ENCODE measurements at regions not wholly inside any gene's neighbourhood (a gene's known extent, or its start where the extent isn't known, plus 50 kb on each side); places are given as distances from the start of the nearest gene placed in this dataset.

DNA sequence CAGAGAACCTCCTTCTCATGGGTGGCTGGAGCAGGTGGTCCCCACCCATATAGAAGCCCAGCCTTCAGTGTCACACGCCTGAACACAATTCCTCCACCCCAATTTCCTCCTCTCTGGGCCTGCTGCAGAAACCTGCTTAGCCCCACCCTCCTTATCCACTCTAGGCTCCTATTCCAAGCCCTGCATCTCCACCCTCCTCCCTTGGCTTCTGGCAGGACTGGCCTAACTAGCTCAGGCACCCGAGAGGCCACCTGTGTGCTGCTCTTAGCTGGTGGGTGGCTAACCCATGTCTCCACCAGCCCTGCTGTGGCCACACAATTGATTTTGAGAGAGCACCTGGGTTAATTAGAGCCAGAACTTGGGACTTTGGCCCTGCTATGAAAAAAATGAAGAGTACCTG is 77.3 kb upstream of the ATP10B start:
- TF ChIP-seq, protein P1, sequence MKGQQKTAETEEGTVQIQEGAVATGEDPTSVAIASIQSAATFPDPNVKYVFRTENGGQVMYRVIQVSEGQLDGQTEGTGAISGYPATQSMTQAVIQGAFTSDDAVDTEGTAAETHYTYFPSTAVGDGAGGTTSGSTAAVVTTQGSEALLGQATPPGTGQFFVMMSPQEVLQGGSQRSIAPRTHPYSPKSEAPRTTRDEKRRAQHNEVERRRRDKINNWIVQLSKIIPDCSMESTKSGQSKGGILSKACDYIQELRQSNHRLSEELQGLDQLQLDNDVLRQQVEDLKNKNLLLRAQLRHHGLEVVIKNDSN (IDR thresholded peaks at IDR 0.05) = no peak
- TF ChIP-seq FOXM1 (IDR thresholded peaks at IDR 0.05; ENCODE audit: borderline replicate concordance, low read depth) (no peak), CEBPB (IDR thresholded peaks at IDR 0.05) (no peak), YY1 (IDR thresholded peaks at IDR 0.05; ENCODE audit: low read depth) (no peak), RAD21 (IDR thresholded peaks at IDR 0.05; ENCODE audit: low read depth) (no peak)
